ENCODE measurements at regions not wholly inside any gene's neighbourhood (a gene's known extent, or its start where the extent isn't known, plus 50 kb on each side); places are given as distances from the start of the nearest gene placed in this dataset.
A peak's percentile ranks its signal among the peaks of the same experiment; 100 is the strongest.

- Mint-ChIP-seq H3K9me3 (ENCODE audit: low read depth, unreplicated experiment) (peaks cover 4% of the 10 kb centered on the region), H3K27me3 (ENCODE audit: unreplicated experiment) (no peaks in the 10 kb centered on the region), H3K36me3 (ENCODE audit: insufficient read depth, unreplicated experiment) (peaks cover 18% of the 10 kb centered on the region), H3K27ac (ENCODE audit: unreplicated experiment) (no peak overlapping the region), H3K4me3 (ENCODE audit: low read depth, unreplicated experiment) (peak overlapping the region; percentile 61), H3K4me1 (ENCODE audit: low read depth, unreplicated experiment) (peaks cover 22% of the 10 kb centered on the region)
- no TSS peak for BruUV-seq (replicated peaks)
- CTCF ChIA-PET, result interaction anchor here (1.1 kb wide), 1 partner anchor 105 kb away, joined by 3 read pairs; no protein-coding TSS in a partner anchor
- DNase-seq, result no peak
- no peak for TF ChIP-seq CTCF (IDR thresholded peaks at IDR 0.05; ENCODE audit: unreplicated experiment)
- intact Hi-C loops (cut with micrococcal nuclease; ENCODE audit: unreplicated experiment), result no loop called here
Measured at GRCh38 chr14:103209506-103209905, 86.2 kb downstream of the TNFAIP2 start.

- DNase-seq, result peak; percentile 25
- Mint-ChIP-seq H3K36me3 (ENCODE audit: insufficient read depth, unreplicated experiment) (peaks cover 6% of the 10 kb centered on the region), H3K27me3 (ENCODE audit: unreplicated experiment) (no peaks in the 10 kb centered on the region), H3K27ac (ENCODE audit: unreplicated experiment) (no peak overlapping the region), H3K9me3 (ENCODE audit: low read depth, unreplicated experiment) (no peaks in the 10 kb centered on the region), H3K4me3 (ENCODE audit: low read depth, unreplicated experiment) (no peak overlapping the region), H3K4me1 (ENCODE audit: low read depth, unreplicated experiment) (peaks cover 22% of the 10 kb centered on the region)
- TF ChIP-seq CTCF (IDR thresholded peaks at IDR 0.05; ENCODE audit: unreplicated experiment), result no peak
- BruUV-seq (replicated peaks), result no TSS peak
- CTCF ChIA-PET, result no interaction called here
- intact Hi-C loops (cut with micrococcal nuclease; ENCODE audit: unreplicated experiment), result no loop called here
Measured at GRCh38 chr14:103213331-103213730, 90.1 kb downstream of the TNFAIP2 start.

GRCh38 chr14:103214461-103214958, 91.2 kb downstream of the TNFAIP2 start:
- H3K4me1 Mint-ChIP-seq (ENCODE audit: low read depth, unreplicated experiment), result peaks cover 16% of the 10 kb centered on the region
- no peak overlapping the region for H3K4me3 Mint-ChIP-seq (ENCODE audit: low read depth, unreplicated experiment)
- no peaks in the 10 kb centered on the region for H3K36me3 Mint-ChIP-seq (ENCODE audit: insufficient read depth, unreplicated experiment)
- TF ChIP-seq CTCF (IDR thresholded peaks at IDR 0.05; ENCODE audit: unreplicated experiment), result no peak
- H3K27me3 Mint-ChIP-seq (ENCODE audit: unreplicated experiment), result no peaks in the 10 kb centered on the region
- no TSS peak for BruUV-seq (replicated peaks)
- no peak overlapping the region for H3K27ac Mint-ChIP-seq (ENCODE audit: unreplicated experiment)
- intact Hi-C loops (cut with micrococcal nuclease; ENCODE audit: unreplicated experiment), result no loop called here
- CTCF ChIA-PET, result no interaction called here
- DNase-seq, result no peak
- H3K9me3 Mint-ChIP-seq (ENCODE audit: low read depth, unreplicated experiment), result no peaks in the 10 kb centered on the region

GRCh38 chr14:103216399-103216798, 93.1 kb downstream of the TNFAIP2 start:
- H3K27me3 Mint-ChIP-seq (ENCODE audit: unreplicated experiment), result no peaks in the 10 kb centered on the region
- DNase-seq, result no peak
- no peaks in the 10 kb centered on the region for H3K9me3 Mint-ChIP-seq (ENCODE audit: low read depth, unreplicated experiment)
- no peak overlapping the region for H3K4me3 Mint-ChIP-seq (ENCODE audit: low read depth, unreplicated experiment)
- H3K36me3 Mint-ChIP-seq (ENCODE audit: insufficient read depth, unreplicated experiment), result no peaks in the 10 kb centered on the region
- BruUV-seq (replicated peaks), result no TSS peak
- CTCF ChIA-PET, result interaction anchor here (0.6 kb wide), 1 partner anchor 30 kb away, joined by 3 read pairs; no protein-coding TSS in a partner anchor
- H3K4me1 Mint-ChIP-seq (ENCODE audit: low read depth, unreplicated experiment), result peaks cover 13% of the 10 kb centered on the region
- no peak for TF ChIP-seq CTCF (IDR thresholded peaks at IDR 0.05; ENCODE audit: unreplicated experiment)
- intact Hi-C loops (cut with micrococcal nuclease; ENCODE audit: unreplicated experiment), result no loop called here
- H3K27ac Mint-ChIP-seq (ENCODE audit: unreplicated experiment), result no peak overlapping the region

Data from Calu3 (cell line).